NK-92 treated with Interleukin-12 subunit alpha and Interleukin-12 subunit beta, amount 100 ng/mL, for 24 hours (cell line): ENCODE measurements at regions not wholly inside any gene's neighbourhood (a gene's known extent, or its start where the extent isn't known, plus 50 kb on each side); places are given as distances from the start of the nearest gene placed in this dataset.
"Not testable (repeated sequence)": the region's sequence is repeated elsewhere in the genome, so short reads cannot be mapped to it uniquely, and the experiment has no call there.

Experiments used
- DNase-seq: peaks from one replicate; lab custom pipeline; 2025; lab: John Stamatoyannopoulos, UW

- no peak for DNase-seq
These were observed 500.2 kb downstream of the STIM2 start for GRCh38 chr4:27360790-27361267.

- DNase-seq = no peak
These were observed 503.9 kb downstream of the STIM2 start for GRCh38 chr4:27364509-27364908.

GRCh38 chr4:27366104-27366823, 505.6 kb downstream of the STIM2 start:
- DNase-seq = no peak

GRCh38 chr4:27368781-27369180, 508.1 kb downstream of the STIM2 start:
- no peak for DNase-seq

GRCh38 chr4:27381815-27382214, 521.2 kb downstream of the STIM2 start:
- DNase-seq = no peak

GRCh38 chr4:27387711-27388110, 527.1 kb downstream of the STIM2 start:
- no peak for DNase-seq

- DNase-seq = no peak
These were observed 537.2 kb downstream of the STIM2 start for GRCh38 chr4:27397886-27398285.

GRCh38 chr4:27398631-27399310, 538.1 kb downstream of the STIM2 start:
- DNase-seq = no peak

- no peak for DNase-seq
These were observed 547.0 kb downstream of the STIM2 start for GRCh38 chr4:27407616-27408015.

- DNase-seq = no peak
These were observed 552.0 kb downstream of the STIM2 start for GRCh38 chr4:27412613-27413012.

GRCh38 chr4:27414887-27415731, 554.5 kb downstream of the STIM2 start:
- no peak for DNase-seq

GRCh38 chr4:27428661-27429060, 568.0 kb downstream of the STIM2 start:
- DNase-seq = no peak

GRCh38 chr4:27429364-27429871, 568.8 kb downstream of the STIM2 start:
- DNase-seq = no peak

- DNase-seq = no peak
These were observed 581.5 kb downstream of the STIM2 start for GRCh38 chr4:27442146-27442545.

GRCh38 chr4:27442661-27443060, 582.0 kb downstream of the STIM2 start:
- DNase-seq = not testable (repeated sequence)

GRCh38 chr4:27463816-27464215, 603.2 kb downstream of the STIM2 start:
- DNase-seq = peak; percentile 67

- DNase-seq = no peak
These were observed 606.7 kb downstream of the STIM2 start for GRCh38 chr4:27467351-27467750.

GRCh38 chr4:27472364-27472763, 611.7 kb downstream of the STIM2 start:
- DNase-seq = no peak

- DNase-seq = no peak
These were observed 614.0 kb downstream of the STIM2 start for GRCh38 chr4:27474691-27475090.

GRCh38 chr4:27484216-27484615, 623.6 kb downstream of the STIM2 start:
- no peak for DNase-seq

GRCh38 chr4:27490315-27490714, 629.7 kb downstream of the STIM2 start:
- DNase-seq = peak; percentile 63

GRCh38 chr4:27490766-27491165, 630.1 kb downstream of the STIM2 start:
- DNase-seq = peak; percentile 63
